ENCODE measurements at regions not wholly inside any gene's neighbourhood (a gene's known extent, or its start where the extent isn't known, plus 50 kb on each side); places are given as distances from the start of the nearest gene placed in this dataset.

DNA sequence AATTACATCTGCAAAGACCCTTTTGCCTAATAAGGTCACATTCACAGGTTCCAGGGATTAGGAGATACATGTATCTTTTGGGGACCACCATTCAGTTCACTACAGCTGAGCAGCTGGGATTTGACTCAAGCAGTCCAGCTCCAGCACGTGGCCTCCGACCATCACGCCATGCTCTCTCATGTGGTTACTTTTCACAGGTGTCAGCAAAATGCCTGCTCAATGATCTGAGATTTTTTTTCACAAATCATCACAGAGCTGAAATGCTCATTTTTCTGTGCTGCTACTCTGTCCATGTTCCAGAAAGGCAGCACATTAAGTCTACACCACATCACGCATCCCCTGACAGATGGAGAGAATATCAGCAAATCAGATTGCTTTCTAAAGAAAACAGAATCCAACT lies 98.5 kb upstream of the RMDN2 start:
- Histone ChIP-seq H3K4me1 (peaks cover 0 to 57% (median 22%) of the 10 kb centered on the region in 6 donors), H3K36me3 (no peaks in the 10 kb centered on the region), H3K9me3 (no peaks in the 10 kb centered on the region), H3K27ac (peak overlapping the region in 1 of 8 donors; percentile 14), H3K4me3 (no peak overlapping the region), H3K27me3 (replicated peaks in 1 of 7) (no peaks in the 10 kb centered on the region)
- intact Hi-C loops (cut with DNase I; ENCODE audit: low total_unique reads): no loop called here
- WGBS, 5 donors: 70 to 94% (median 79%) methylated on average over 4 of the region's 4 CpGs
- TF ChIP-seq POLR2A (IDR thresholded peaks at IDR 0.05) (no peak), POLR2AphosphoS5 (IDR thresholded peaks at IDR 0.05) (no peak)
- no peak for DNase-seq

DNA sequence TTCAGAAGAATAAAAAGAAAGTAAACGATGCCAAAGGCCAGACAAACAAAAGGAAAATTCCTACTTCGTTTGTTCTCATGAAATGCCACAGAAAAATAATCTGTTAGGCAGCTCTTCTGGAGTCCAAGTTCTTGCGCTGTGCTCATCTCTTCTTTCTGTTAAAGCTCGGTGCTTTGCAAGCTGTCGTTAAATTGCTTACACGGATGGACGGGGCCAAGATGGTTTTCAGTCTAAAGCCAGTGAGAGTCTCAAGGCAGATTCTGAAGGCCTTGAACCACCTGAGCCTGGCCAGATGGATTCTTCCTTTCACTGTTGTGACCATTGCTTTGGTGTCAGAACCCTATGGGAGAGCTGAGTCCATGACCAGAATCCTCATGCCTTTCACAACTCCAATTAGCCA lies 97.6 kb upstream of the RMDN2 start:
- Histone ChIP-seq H3K36me3 (no peaks in the 10 kb centered on the region), H3K27ac (peak overlapping the region in 3 of 8 donors; percentile 74 to 87 (median 80)), H3K9me3 (no peaks in the 10 kb centered on the region), H3K4me3 (peak overlapping the region in 1 of 8 donors; percentile 32), H3K27me3 (replicated peaks in 1 of 7) (no peaks in the 10 kb centered on the region), H3K4me1 (peaks cover 0 to 54% (median 22%) of the 10 kb centered on the region in 6 donors)
- DNase-seq: no peak
- intact Hi-C loops (cut with DNase I; ENCODE audit: low total_unique reads): no loop called here
- TF ChIP-seq POLR2A (IDR thresholded peaks at IDR 0.05) (no peak), POLR2AphosphoS5 (IDR thresholded peaks at IDR 0.05) (no peak)
- TF ChIP-seq, protein P1, sequence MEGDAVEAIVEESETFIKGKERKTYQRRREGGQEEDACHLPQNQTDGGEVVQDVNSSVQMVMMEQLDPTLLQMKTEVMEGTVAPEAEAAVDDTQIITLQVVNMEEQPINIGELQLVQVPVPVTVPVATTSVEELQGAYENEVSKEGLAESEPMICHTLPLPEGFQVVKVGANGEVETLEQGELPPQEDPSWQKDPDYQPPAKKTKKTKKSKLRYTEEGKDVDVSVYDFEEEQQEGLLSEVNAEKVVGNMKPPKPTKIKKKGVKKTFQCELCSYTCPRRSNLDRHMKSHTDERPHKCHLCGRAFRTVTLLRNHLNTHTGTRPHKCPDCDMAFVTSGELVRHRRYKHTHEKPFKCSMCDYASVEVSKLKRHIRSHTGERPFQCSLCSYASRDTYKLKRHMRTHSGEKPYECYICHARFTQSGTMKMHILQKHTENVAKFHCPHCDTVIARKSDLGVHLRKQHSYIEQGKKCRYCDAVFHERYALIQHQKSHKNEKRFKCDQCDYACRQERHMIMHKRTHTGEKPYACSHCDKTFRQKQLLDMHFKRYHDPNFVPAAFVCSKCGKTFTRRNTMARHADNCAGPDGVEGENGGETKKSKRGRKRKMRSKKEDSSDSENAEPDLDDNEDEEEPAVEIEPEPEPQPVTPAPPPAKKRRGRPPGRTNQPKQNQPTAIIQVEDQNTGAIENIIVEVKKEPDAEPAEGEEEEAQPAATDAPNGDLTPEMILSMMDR (IDR thresholded peaks at IDR 0.05 in 8 of 11, conservative IDR thresholded peaks at IDR 0.05 in 3 of 11): no peak
- 82 to 95% (median 88%) methylated on average over 7 of the region's 7 CpGs for WGBS, 5 donors

DNA sequence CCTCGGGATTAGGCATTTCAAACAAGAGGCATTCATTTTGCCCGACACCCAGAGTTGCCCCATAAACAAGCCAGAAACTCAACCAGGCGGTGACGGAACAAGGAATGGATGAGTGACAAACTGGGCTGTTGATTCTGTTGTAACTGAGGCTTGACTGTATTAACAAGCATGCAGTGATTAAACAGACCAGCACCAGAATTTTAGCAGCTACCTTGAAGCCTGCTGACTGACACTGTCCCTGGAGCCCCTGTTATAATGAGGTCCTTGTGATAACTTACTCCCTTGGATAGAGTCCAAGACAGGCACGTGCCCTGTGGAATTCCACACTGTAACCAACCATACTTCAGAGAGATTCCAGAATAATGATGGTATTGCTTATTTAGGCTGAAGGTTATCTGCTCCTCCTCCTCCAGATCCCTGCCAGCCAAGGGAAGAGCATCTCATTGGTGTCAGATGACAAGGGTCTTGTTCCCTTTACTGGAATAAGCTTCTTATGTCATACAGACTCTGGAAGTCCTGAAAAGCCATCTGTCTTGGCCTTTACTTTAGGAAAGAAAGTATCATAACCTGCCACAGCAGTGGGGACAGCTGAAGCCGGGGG lies 97.1 kb upstream of the RMDN2 start:
- intact Hi-C loops (cut with DNase I; ENCODE audit: low total_unique reads): no loop called here
- TF ChIP-seq POLR2AphosphoS5 (IDR thresholded peaks at IDR 0.05) (no peak), POLR2A (IDR thresholded peaks at IDR 0.05) (no peak)
- TF ChIP-seq, protein P1 (IDR thresholded peaks at IDR 0.05 in 8 of 11, conservative IDR thresholded peaks at IDR 0.05 in 3 of 11): no peak
- Histone ChIP-seq H3K27me3 (replicated peaks in 1 of 7) (no peaks in the 10 kb centered on the region), H3K27ac (peak overlapping the region in 4 of 8 donors; percentile 73 to 87 (median 77)), H3K4me1 (peaks cover 0 to 53% (median 17%) of the 10 kb centered on the region in 6 donors), H3K36me3 (no peaks in the 10 kb centered on the region), H3K9me3 (no peaks in the 10 kb centered on the region), H3K4me3 (peak overlapping the region in 1 of 8 donors; percentile 32)
- no peak for DNase-seq
- WGBS, 5 donors: 59 to 73% (median 65%) methylated on average over 6 of the region's 6 CpGs

DNA sequence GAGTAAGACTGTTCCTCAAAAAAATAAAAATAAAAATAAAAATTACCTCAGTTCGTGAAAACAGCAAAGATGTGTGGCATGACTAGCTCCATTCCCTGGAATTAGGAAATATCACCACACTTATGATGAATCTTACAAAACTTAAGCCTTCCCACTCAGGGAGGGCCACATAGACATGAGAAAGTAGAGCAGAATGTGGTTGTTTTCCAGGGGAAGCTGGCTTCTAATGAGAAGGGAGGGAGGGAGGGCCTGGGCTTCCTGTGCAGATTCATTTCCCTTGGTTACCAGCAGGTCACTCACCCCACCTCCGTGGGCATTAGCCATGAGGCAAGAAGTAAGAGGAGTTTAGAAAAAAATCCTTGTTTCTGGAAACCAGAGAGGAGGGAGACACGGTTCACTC lies 95.9 kb upstream of the RMDN2 start:
- Histone ChIP-seq H3K36me3 (no peaks in the 10 kb centered on the region), H3K4me1 (peaks cover 0 to 43% (median 15%) of the 10 kb centered on the region in 6 donors), H3K27me3 (replicated peaks in 1 of 7) (no peaks in the 10 kb centered on the region), H3K27ac (peak overlapping the region in 7 of 8 donors; percentile 53 to 87 (median 73)), H3K9me3 (no peaks in the 10 kb centered on the region), H3K4me3 (peak overlapping the region in 1 of 8 donors; percentile 32)
- WGBS, 5 donors: 8 to 27% (median 24%) methylated on average over 3 of the region's 3 CpGs
- peak; percentile 79 for DNase-seq
- intact Hi-C loops (cut with DNase I; ENCODE audit: low total_unique reads): no loop called here
- TF ChIP-seq POLR2A (IDR thresholded peaks at IDR 0.05) (no peak), POLR2AphosphoS5 (IDR thresholded peaks at IDR 0.05) (peak in 1 of 3 donors; percentile 18)
- TF ChIP-seq, protein P1 (IDR thresholded peaks at IDR 0.05 in 8 of 11, conservative IDR thresholded peaks at IDR 0.05 in 3 of 11): peak in 2 of 11 experiments; percentile 11 to 12
